BLaER1 treated with 17β-estradiol and CSF1 and Interleukin-3, amounts not matched to agents 10 nM and 100 nM (cell line): ENCODE measurements at regions not wholly inside any gene's neighbourhood (a gene's known extent, or its start where the extent isn't known, plus 50 kb on each side); places are given as distances from the start of the nearest gene placed in this dataset.

ENCODE experiments used
- H3K27ac ChIP-seq, 11 experiments: shearing (Covaris generic); formaldehyde crosslinking; 2 replicates each; pipeline ENCODE4 v1.8.1; 2022
- H3K27me3 ChIP-seq, 11 experiments: shearing (Covaris generic); formaldehyde crosslinking; 2 replicates each; pipeline ENCODE4 v1.8.1; 2022
- H3K36me3 ChIP-seq, 11 experiments: shearing (Covaris generic); formaldehyde crosslinking; 2 replicates each; pipeline ENCODE4 v1.8.1; 2022
- H3K4me1 ChIP-seq, 10 experiments: shearing (Covaris generic); formaldehyde crosslinking; 2 replicates each; pipeline ENCODE4 v1.8.1; 2022
- H3K4me2 ChIP-seq, 11 experiments: shearing (Covaris generic); formaldehyde crosslinking; 2 replicates each; pipeline ENCODE4 v1.8.1; 2022
- H3K4me3 ChIP-seq, 10 experiments: shearing (Covaris generic); formaldehyde crosslinking; 2 replicates each; pipeline ENCODE4 v1.8.1; 2022
- H3K9ac ChIP-seq, 11 experiments: shearing (Covaris generic); formaldehyde crosslinking; 2 replicates each; pipeline ENCODE4 v1.8.1; 2022
- H3K9me3 ChIP-seq, 11 experiments: shearing (Covaris generic); formaldehyde crosslinking; replicated peaks in 1 of 11; 2 replicates each; pipeline ENCODE4 v1.8.1; 2022
- H4K20me1 ChIP-seq, 11 experiments: shearing (Covaris generic); formaldehyde crosslinking; 2 replicates each; pipeline ENCODE4 v1.8.1; 2022
- Cebpa-rat ChIP-seq, 11 experiments: shearing (Covaris generic); IDR thresholded peaks; 2 replicates each; pipeline ENCODE4 v1.8.1; 2022

GRCh38 chr10:131816941-131817700 lies 83.7 kb upstream of the PPP2R2D start:
- no peaks in the 10 kb centered on the region for H3K36me3 ChIP-seq
- peak overlapping the region in 6 of 11 experiments; percentile 32 to 62 (median 60); a peak in 12 of 22 replicates for H3K4me2 ChIP-seq
- no peaks in the 10 kb centered on the region for H3K27me3 ChIP-seq
- H4K20me1 ChIP-seq, result no peaks in the 10 kb centered on the region; a peak in 2 of 22 replicates
- H3K9ac ChIP-seq, result no peak overlapping the region
- H3K4me1 ChIP-seq, result peaks cover 0 to 42% (median 31%) of the 10 kb centered on the region in 10 experiments; a peak in 14 of 20 replicates
- H3K27ac ChIP-seq, result no peak overlapping the region
- no peak for TF ChIP-seq Cebpa-rat (IDR thresholded peaks at IDR 0.05)
- H3K4me3 ChIP-seq, result no peak overlapping the region
- H3K9me3 ChIP-seq, result no peaks in the 10 kb centered on the region

- Histone ChIP-seq H3K9me3 (no peaks in the 10 kb centered on the region), H3K27me3 (no peaks in the 10 kb centered on the region), H3K9ac (no peak overlapping the region), H4K20me1 (no peaks in the 10 kb centered on the region; a peak in 2 of 22 replicates), H3K4me3 (no peak overlapping the region), H3K4me2 (peak overlapping the region in 8 of 11 experiments; percentile 2 to 62 (median 58); a peak in 15 of 22 replicates), H3K27ac (no peak overlapping the region), H3K36me3 (no peaks in the 10 kb centered on the region), H3K4me1 (peaks cover 0 to 46% (median 31%) of the 10 kb centered on the region in 10 experiments; a peak in 14 of 20 replicates)
- TF ChIP-seq Cebpa-rat (IDR thresholded peaks at IDR 0.05), result no peak
Measured at GRCh38 chr10:131817866-131818509, 82.8 kb upstream of the PPP2R2D start.

GRCh38 chr10:131818510-131819234 lies 82.1 kb upstream of the PPP2R2D start:
- Histone ChIP-seq H3K27me3 (no peaks in the 10 kb centered on the region), H3K36me3 (no peaks in the 10 kb centered on the region), H3K4me3 (no peak overlapping the region), H4K20me1 (peaks cover 0 to 1% (median 0%) of the 10 kb centered on the region in 11 experiments; a peak in 2 of 22 replicates), H3K4me1 (peaks cover 0 to 47% (median 31%) of the 10 kb centered on the region in 10 experiments; a peak in 14 of 20 replicates), H3K9ac (no peak overlapping the region), H3K27ac (no peak overlapping the region), H3K4me2 (no peak overlapping the region), H3K9me3 (no peaks in the 10 kb centered on the region)
- TF ChIP-seq Cebpa-rat (IDR thresholded peaks at IDR 0.05), result no peak

GRCh38 chr10:131819241-131820072 lies 81.4 kb upstream of the PPP2R2D start:
- H4K20me1 ChIP-seq, result peaks cover 0 to 9% (median 0%) of the 10 kb centered on the region in 11 experiments; a peak in 2 of 22 replicates
- peaks cover 3 to 55% (median 35%) of the 10 kb centered on the region in 10 experiments for H3K4me1 ChIP-seq
- no peak overlapping the region for H3K27ac ChIP-seq
- 0 out of 22 replicates have a peak overlapping the region, but pooled peaks of 1 of the 11 experiments have one; percentile 14 for H3K4me2 ChIP-seq
- no peaks in the 10 kb centered on the region for H3K36me3 ChIP-seq
- no peaks in the 10 kb centered on the region for H3K9me3 ChIP-seq
- no peak overlapping the region for H3K4me3 ChIP-seq
- H3K27me3 ChIP-seq, result peaks cover 0 to 4% (median 0%) of the 10 kb centered on the region in 11 experiments; a peak in 5 of 22 replicates
- no peak overlapping the region for H3K9ac ChIP-seq
- TF ChIP-seq Cebpa-rat (IDR thresholded peaks at IDR 0.05), result peak in 1 of 11 experiments; percentile 12; a peak in 1 of 22 replicates

GRCh38 chr10:131820626-131821025 lies 80.2 kb upstream of the PPP2R2D start:
- Histone ChIP-seq H3K27me3 (peaks cover 0 to 16% (median 0%) of the 10 kb centered on the region in 11 experiments; a peak in 8 of 22 replicates), H3K9me3 (no peaks in the 10 kb centered on the region), H3K36me3 (no peaks in the 10 kb centered on the region)

GRCh38 chr10:131821378-131822012 lies 79.3 kb upstream of the PPP2R2D start:
- H3K9me3 ChIP-seq, result no peaks in the 10 kb centered on the region
- H3K36me3 ChIP-seq, result no peaks in the 10 kb centered on the region
- no peak overlapping the region for H3K27ac ChIP-seq
- peaks cover 0 to 11% (median 0%) of the 10 kb centered on the region in 11 experiments; a peak in 5 of 22 replicates for H4K20me1 ChIP-seq
- no peak overlapping the region for H3K4me3 ChIP-seq
- no peak overlapping the region for H3K9ac ChIP-seq
- peaks cover 0 to 25% (median 0%) of the 10 kb centered on the region in 11 experiments; a peak in 8 of 22 replicates for H3K27me3 ChIP-seq
- H3K4me1 ChIP-seq, result peaks cover 14 to 55% (median 36%) of the 10 kb centered on the region in 10 experiments
- TF ChIP-seq Cebpa-rat (IDR thresholded peaks at IDR 0.05), result no peak
- H3K4me2 ChIP-seq, result no peak overlapping the region

More at GRCh38 chr10:131820626-131821025, 80.2 kb upstream of the PPP2R2D start:
- Histone ChIP-seq H3K4me1 (peaks cover 14 to 55% (median 35%) of the 10 kb centered on the region in 10 experiments), H3K4me2 (no peak overlapping the region), H3K4me3 (no peak overlapping the region), H3K27ac (no peak overlapping the region), H4K20me1 (peaks cover 0 to 11% (median 0%) of the 10 kb centered on the region in 11 experiments; a peak in 4 of 22 replicates), H3K9ac (no peak overlapping the region)
- no peak for TF ChIP-seq Cebpa-rat (IDR thresholded peaks at IDR 0.05)

- Histone ChIP-seq H3K9ac (no peak overlapping the region), H3K9me3 (no peaks in the 10 kb centered on the region), H3K4me1 (peaks cover 14 to 54% (median 36%) of the 10 kb centered on the region in 10 experiments), H3K4me2 (no peak overlapping the region), H4K20me1 (peaks cover 0 to 11% (median 0%) of the 10 kb centered on the region in 11 experiments; a peak in 5 of 22 replicates), H3K36me3 (no peaks in the 10 kb centered on the region), H3K4me3 (no peak overlapping the region), H3K27ac (no peak overlapping the region), H3K27me3 (peaks cover 0 to 26% (median 0%) of the 10 kb centered on the region in 11 experiments; a peak in 8 of 22 replicates)
- no peak for TF ChIP-seq Cebpa-rat (IDR thresholded peaks at IDR 0.05)
Measured at GRCh38 chr10:131822013-131822691, 78.7 kb upstream of the PPP2R2D start.
